ENCODE measurements at regions not wholly inside any gene's neighbourhood (a gene's known extent, or its start where the extent isn't known, plus 50 kb on each side); places are given as distances from the start of the nearest gene placed in this dataset.

DNA sequence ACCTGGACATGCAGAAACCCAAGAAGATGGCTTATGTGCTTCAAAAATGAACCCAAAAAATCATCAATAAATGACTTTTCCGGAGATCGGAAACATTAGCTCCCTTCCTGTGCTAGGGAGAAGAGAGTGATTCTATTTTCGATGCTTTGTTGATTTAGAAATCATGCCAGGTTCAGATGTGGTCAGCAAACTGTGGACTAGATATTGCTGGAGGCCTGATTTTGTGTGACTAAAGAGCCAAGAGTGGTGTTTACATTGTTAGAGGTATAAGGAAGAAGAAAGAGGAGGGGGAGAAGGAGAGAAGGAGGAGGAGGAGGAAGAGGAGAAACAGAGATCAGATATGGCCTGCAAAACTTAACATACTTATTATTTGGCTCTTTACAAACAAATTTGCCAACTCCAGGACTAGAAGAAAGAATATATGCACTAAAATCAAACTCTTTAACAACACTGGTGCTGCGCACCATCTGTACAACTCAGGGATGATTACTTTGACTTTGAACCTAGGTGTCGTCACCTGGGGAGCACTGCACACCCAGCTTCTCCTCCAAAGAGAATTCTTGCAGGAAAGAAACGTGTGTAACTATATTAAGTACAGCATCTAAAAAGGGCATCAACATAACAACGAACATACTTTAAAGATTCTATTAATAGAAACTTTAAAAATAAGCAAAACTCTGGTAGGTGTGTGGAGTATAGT lies 664.9 kb upstream of the LCORL start:
- no peak for DNase-seq

DNA sequence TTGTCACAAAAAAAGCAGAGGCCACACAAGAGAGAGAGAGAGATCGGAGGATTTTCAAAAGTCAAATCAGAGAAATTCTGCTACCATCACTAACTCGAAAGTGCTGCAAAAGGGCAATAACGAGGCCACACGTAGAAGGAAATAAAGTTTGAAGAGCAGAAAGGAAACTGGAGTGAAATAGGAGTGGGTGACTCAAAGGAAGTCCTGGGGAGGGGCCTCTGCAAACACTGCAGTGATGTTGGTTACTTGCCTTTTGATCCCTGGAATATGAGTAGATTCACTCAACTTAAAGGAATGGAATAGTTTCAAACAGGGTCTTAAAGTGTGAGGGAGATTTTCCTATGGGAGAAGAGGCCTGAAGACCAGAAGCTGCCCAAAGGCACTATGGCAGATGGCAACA lies 663.4 kb upstream of the LCORL start:
- no peak for DNase-seq

DNA sequence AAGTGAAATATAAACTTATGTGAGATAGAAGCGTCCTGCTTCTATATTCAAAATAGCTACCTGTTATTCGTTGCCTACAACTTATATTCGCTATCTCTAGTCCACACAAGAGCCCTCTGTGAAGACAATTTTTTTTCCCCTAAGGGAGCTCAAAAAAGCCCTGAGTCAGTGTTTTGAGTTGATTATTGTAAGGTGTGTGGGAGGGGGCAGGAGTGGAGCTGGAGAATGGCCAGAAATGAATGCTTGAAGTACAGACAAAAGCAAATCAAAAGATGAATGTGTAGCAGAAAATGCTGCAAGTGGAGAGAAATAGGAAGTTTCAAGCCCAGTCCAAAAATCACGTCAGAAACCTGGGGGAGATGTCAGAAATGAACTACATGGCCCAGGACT lies 655.0 kb upstream of the LCORL start:
- DNase-seq = no peak

DNA sequence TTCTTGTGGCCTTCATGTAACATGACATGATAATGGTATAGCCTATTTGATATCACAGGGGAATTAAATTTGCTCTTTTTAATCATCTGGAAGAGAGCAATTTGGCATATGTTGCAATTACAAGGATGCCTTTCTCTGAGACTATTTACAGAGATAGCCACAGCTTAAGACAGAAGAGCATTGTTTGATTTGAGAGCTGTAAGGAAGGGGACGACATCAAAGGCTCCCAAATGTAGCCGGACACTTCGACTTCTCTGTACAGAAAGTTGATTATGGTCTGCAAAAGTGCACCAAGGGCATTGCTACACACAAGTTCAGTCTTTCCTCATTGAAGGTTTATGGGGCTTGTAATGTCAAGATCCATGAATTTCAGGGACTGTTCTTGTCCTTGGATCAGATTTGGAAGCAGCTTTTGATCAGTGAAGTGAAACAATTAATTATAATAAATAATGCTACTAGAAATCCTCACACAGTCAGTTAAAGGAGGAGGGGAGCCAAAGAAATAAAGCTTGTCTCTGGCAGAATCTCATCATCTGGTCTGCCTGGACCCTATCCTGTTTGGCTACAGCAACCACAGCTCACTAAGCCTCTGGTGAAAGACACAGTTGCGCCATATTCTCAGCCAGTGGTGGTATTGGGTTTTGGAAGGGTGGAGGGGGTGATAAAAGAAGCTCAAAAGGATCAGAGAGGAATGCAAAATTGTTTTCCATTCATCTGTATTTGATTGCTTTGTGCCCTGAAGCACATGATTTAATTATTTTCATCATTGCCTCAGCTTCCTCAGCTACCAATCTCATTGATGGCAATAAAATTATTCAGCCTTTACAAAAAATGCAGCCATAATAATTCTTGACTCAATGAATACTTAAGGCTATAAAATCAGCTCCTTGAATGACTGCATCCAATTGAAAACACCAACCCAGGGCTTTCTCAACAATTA lies 654.3 kb upstream of the LCORL start:
- DNase-seq = no peak

DNA sequence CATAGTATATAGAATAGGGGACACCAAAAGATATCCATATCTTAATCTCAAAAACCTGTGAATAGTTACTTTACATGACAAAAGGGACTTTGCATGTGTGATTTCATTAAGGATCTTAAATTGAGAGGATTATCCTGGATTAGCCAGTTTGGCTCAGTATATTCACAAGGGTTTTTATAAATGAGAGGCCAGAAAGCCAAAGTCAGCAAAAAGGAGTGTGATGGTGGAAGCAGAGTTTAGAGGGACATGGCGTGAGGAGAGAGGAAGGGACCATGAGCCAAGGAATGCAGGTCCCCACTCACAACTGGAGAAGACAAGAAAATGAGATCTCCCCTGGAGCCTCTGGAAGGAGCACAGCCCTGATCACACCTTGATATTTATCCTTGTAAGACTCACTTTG lies 648.5 kb upstream of the LCORL start:
- no peak for DNase-seq

DNA sequence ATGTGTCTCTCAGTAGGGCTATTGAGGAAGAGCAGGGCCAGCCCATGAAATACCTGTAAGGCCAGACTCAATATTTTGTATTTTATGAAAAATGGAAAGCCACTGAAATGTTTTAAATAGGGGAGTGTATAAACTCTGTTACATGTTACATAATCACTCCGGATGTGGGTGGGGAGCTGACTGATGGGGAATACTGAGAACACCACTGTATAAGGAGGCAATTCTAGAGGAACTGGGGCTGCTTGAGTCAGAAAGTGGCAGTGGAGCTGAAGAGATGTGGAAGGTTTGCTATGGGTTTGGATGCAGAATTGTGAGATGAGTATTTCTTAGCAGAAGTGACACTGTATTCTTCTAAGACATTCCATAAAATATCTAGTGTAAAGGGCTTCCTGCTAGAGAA lies 647.8 kb upstream of the LCORL start:
- DNase-seq = no peak

DNA sequence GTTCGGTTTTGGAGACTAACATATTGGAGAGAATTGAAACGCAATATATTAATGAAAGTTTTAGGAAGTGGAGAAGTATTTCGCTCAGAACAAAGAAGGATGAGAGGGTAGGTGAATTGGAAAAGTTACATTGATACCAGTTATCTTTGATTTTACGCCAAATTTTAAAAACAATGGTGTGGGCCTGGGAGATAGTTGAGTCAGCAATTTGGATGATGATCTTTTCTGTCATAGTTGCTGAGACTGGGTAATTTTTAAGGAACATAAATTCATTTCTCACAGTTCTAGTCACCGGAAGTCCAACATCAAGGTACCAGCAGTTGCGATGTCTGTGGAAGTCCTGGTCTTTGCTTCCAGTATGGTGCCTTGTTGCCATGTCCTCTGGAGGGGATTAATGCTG lies 644.8 kb upstream of the LCORL start:
- no peak for DNase-seq

DNA sequence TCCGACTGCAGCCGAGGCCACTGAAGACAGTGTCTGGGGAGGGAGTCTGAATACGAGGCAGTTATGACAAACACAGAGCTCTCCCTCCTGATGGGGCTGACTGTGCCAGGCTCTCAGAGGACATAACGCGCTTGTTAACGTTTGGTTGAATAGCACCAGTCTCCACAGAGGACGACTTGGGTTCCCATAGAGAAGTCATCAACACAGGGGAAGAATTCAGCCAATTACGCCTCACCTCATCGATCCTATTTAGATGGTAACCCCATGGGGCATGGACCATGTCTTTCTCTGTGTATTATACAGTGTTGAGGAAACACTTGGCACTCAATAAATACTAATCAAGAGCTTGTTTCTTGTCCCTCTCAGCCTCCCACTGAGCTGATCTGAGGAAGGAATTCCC lies 642.6 kb upstream of the LCORL start:
- no peak for DNase-seq

DNA sequence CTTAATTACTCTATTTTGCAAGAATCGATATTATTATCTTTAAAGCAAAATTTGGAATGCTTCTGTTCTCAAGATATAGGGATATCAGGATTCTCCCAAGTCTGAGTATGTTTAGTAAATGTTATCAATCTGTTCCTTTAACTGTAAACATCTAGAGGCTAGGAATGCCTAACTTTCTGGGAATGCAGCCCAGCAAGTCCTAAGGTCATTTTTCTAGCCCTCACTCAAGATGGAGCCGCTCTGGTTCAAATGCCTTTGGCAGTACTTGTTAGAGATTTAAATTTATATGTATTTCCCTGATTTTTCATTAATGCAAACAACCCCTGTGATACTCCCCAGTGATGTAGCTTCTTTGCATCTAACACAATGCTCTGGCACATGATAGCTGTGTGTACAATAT lies 623.8 kb upstream of the LCORL start:
- DNase-seq = no peak

DNA sequence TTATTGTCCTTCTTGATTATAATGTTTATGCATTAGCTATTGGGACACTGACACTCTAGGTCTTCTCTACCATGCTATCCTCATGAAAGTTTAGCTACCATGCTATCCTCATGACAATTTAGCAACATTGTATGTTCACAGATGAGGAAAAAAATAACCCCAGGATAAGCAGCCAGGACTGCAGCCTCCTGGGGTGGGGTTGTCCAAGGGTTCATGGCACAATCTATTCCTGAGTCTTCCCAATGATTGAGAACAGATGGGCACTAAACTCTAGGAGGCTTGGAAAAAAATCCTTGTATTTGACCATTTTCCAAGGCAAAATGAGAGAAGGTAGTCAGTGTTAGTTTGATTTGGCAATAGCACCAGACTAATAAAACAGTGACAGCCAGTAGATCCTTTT lies 619.8 kb upstream of the LCORL start:
- no peak for DNase-seq

DNA sequence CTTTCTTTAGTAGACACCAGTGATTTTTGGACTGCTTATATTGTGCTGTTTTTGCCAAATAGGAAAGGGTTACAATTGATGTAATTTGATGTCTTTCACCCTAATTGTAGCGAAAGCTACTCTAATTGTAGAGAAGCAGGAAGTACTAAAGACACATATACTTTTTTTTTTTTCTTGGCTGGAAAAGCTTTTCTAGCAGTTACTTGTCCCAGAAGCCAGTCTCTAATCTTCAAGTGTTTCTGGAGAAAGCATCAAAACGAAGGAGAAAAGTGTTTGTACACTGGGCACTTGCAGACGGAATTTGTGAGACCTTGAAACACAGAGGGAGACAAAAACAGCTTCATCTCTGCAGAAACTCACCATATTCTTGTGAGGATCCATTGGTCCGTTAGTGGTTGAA lies 616.5 kb upstream of the LCORL start:
- DNase-seq = no peak

DNA sequence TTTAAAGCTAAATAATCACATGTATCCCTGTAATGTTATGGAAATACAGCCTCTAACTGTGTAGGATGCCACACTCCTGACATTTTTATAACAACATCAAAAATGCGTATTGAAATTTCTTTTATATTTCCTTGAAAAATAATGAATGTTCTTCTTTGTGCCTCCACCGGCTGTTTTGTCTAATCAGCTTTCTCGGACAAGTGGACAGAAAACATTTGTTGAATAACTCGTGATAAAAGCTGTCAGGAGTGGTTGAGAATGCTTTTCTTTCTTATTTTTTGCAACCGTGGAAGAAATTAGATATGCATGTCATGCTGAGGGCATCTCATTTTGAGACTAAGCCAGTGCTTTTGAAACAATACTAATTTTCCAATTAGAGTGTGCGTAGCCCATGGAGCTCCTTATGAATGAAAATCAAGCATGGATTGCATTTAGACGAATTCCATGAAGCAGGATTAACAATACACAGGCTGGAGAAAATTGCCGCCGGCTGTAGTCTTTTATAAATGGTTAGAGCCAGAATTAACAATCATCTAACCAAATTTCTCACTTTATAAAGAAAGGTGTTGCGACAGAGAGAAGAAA lies 614.5 kb upstream of the LCORL start:
- DNase-seq = no peak

DNA sequence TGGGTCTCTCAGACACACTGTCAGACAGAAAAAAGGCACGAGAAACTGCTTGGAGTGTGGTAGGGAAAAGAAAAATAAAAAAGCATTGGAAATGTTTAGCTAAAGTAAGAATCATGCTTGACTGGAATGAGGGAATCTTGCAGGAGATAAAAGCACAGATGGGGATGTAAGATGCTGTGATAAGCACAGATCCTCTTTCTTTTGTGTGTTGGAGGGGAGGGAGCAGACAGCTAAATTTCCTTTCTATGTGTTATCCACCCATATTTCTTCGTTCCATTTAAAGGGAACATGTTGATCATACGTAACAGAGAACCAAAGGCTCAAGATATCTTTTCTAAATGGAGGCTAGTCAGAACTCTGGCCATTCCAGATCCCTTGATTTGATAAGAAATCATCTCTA lies 614.0 kb upstream of the LCORL start:
- DNase-seq = no peak

DNA sequence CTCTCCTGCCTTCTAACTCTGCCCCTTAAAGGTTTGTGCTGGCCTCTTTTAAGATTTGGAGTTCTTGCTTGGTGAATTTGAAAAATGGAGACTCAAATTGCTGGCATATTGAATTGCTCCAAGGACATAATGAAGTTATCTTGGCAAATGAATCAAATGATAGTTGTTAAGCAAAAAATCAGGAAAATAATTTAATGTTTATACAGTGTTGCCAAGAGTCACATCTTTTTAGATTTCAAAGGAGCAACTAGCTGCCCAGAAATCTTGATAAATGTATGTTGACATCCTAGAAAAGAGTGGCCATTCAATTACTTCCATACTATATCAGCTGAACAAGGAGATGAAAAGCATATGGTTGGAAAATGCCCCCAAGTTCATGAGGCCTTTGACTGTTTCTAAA lies 610.0 kb upstream of the LCORL start:
- DNase-seq = no peak

DNA sequence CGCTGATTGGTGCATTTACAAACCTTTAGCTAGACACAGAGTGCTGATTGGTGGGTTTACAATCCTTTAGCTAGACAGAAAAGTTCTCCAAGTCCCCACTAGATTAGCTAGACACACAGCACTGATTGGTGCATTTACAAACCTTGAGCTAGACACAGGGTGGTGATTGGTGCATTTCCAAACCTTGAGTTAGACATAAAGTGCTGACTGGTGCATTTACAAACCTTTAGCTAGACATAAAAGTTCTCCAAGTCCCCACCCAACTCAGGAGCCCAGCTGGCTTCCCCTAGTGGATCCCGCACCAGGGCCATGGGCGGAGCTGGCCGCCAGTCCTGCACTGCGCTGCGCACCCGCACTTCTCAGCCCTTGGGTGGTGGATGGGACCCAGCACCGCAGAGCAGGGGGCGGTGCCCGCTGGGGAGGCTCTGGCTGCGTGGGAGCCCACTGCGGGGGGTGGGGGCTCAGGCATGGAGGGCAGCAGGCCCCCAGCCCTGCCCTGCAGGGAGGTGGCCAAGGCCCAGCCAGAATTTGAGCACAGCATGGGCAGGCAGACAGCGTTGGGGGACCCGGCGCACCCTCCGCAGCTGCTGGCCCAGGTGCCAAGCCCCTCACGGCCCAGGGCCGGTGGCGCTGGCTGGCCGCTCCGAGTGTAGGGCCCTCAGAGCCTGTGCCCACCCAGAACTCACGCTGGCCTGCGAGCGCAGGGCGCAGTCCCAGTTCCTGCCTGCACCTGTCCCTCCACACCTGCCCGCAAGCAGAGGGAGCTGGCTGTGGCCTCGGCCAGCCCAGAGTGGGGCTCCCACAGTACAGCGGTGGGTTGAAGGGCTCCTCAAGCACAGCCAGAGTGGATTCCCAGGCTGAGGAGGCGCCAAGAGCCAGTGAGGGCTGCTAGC lies 608.9 kb upstream of the LCORL start:
- DNase-seq = no peak

DNA sequence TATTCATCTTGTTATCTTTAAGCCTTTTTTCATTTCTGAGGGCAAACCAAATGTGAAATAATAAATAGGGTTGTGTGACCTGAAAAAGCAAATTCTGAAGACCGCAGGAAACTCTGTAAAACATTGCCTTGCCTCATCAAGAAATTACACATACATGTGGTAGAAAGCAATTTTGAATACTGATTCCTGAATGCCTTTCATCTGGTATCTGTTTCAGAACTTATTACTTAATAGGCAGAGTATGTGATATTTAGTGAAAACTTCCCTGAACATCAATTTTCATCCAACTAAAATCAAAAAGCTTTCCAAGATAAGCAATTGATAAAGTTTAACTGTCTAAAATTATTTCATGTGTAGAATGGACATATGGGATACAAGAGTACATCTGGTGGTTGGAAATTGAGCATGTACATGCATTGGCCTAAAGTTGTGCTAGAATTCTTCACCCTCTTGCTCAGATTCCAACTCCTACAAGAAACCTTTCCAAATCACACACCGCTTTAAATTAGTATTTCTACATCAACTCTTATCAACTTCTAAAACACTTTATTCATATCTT lies 606.0 kb upstream of the LCORL start:
- no peak for DNase-seq

DNA sequence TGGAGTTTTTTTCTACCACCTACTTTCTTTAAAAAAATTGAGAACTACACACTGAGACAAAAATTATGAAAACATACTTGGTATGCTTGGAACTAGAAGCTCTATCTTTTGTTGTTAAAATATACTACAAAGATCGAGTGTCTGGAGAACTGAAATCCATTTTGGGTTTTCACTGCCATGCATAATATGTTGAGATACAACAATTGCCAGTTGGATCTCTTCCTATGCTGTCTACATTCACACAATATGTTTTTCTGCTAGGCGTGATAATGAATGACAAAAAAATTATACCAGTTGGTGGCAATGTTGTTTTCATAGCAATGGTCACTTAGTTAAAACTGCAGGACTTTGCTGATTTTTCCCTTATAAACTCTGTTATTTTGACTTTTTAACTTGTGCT lies 605.4 kb upstream of the LCORL start:
- no peak for DNase-seq

DNA sequence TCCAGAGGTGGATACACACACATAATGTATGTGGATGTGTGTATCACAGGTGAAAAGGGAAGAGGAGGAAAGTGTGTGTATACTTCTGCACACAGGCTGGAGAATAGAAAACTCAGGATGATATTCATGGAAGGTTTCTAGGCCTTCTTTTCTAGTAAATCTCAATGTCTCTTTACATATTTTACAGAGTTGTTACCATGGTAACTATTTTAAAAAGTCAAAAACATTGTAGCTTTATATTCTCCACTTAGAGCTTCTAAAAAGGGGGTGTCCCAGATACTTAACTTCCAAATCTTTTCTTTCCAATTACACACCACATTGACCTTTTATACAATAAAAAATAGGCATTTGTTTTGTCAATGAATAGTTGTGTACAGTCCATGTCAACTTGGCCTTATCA lies 604.8 kb upstream of the LCORL start:
- DNase-seq = no peak

DNA sequence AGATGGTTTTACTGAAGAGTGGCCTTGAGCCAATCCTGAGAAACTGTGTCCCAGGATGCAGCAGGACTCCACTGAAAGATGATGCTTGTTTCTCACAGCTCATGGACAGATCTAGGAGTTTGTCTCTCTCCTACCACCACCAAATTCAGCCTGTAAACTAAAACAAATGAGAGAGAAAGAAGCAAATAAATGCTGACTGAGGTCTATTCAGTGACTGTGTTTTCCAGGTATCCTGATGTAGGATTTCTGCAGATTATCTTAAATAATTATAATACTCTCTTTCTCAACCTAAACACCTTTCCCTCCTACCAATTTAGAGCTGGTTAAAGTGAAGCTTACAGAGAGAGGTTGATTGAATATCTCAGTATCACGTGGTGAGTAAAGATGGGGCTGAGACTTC lies 599.6 kb upstream of the LCORL start:
- DNase-seq = no peak

DNA sequence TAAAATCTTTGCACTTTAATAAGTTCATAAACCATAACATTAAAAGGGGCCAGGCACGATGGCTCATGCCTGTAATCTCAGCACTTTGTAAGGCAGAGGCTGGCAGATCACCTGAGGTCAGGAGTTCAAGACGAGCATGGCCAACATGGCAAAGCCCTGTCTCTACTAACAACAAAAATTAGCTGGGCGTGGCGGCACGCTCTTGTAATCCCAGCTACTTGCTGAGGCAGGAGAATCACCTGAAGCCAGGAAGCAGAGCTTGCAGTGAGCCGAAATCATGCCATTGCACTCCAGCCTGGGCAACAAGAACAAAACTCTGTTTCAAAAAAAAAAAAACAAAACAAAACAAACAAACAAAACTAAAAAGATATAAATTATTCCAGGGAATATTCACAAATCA lies 595.2 kb upstream of the LCORL start:
- DNase-seq = no peak

DNA sequence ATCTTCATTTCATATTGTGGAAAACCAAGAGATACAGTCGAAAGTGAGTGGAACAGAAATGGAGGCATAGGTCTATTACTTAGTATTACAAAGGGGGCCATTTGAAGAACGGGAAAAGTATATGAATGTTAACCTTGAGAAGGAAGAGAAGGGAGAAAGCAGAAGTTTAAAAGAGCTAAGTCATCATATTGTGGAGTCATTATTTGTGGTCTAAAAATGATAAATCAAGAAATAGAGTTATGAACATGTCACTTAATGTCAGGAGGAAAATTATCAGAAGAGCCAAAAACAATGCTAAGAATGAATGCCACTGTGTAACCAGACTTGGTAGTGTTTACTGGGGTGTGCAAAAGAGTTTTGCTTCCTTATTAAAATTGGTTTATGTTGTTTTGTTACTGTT lies 589.5 kb upstream of the LCORL start:
- no peak for DNase-seq

DNA sequence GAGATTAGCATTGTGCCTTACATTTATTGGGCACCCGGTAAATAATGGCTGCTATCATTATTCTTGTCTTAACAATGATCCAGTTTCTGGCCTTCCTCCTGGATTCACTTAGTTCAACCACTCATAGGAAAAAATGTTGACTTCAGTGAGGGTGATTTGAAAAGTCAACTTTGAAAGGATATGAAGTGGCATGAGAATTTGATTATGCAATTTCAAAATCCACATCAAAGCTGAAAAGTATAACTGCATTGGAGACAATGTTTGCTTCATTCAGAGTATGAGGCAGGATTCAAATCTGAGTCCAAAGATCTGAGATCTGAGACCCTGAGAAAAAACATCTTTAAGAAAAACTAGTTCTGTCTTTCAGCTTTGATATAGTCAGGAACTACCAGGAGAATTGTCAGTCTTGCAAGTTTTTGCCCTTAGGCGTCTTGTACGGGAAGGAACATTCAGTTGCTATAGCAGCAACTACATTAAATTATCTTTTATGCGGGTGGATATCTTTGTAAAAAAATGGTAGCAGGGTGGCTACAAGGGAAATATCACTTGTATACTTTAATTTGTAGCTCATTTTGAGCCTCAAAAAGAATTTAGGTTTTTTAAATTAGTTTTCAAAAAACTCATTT lies 587.5 kb upstream of the LCORL start:
- no peak for DNase-seq

Measured in NCI-H510A treated with DMSO at 0.1 percent for 48 hours (cell line).